K562 (cell line): ENCODE measurements at regions not wholly inside any gene's neighbourhood (a gene's known extent, or its start where the extent isn't known, plus 50 kb on each side); places are given as distances from the start of the nearest gene placed in this dataset.
"Not testable (repeated sequence)": the region's sequence is repeated elsewhere in the genome, so short reads cannot be mapped to it uniquely, and the experiment has no call there.

Source experiments
- ATAC-seq: fragments of 200-7000 bp; cut with Tn5 transposase; 3 replicates; pipeline ENCODE4 v1.9.1; 2020; ENCODE audit warnings: moderate library complexity
- BruUV-seq: library from RNA; stranded (reverse); fragments of 400-500 nt; replicated peaks from 2 replicates; lab custom pipeline; 2021; lab: Mats Ljungman, UMichigan
- CTCF ChIA-PET: fragments of 300-600 bp; formaldehyde crosslinking; extraction: SDS; loops from one replicate; lab custom pipeline; 2021; ENCODE audit warnings: low intra/inter-chr PET ratio; lab: Yijun Ruan, JAX
- POLR2A ChIA-PET: fragments of 300-600, 350-650 bp; sonication (Branson Sonifier 250); formaldehyde crosslinking; extraction: SDS; loops from one replicate; lab custom pipeline; 2021; ENCODE audit warnings: antibody characterized with exemption, inconsistent platforms; lab: Yijun Ruan, JAX
- DNase-seq, 4 experiments: peaks; one replicate each; pipeline versions ENCODE4 v3.0.0 to v3.0.0-alpha.2; 2011 to 2018; ENCODE audit warnings: low spot score in 3 of 4, mixed read lengths in 3 of 4; ENCODE audit errors: extremely low read depth in 1 of 4
- FAIRE-seq: peaks from 2 replicates; lab custom pipeline; 2011; peaks lifted over from hg19 to GRCh38; lab: Jason Lieb, UNC
- H2AFZ ChIP-seq: 2 replicates; pipeline ENCODE4 v1.6.0; 2011; ENCODE audit warnings: low read depth, low read length, control low read depth, inconsistent platforms
- H3K27ac ChIP-seq: fragments of 200-600 bp; 3 replicates; pipeline ENCODE4 v1.8.0; 2011; ENCODE audit warnings: low read depth, mild to moderate bottlenecking, control low read depth, inconsistent platforms, low read length, moderate library complexity, mixed read lengths; ENCODE audit errors: extremely low read depth
- H3K27me3 ChIP-seq, 2 experiments: fragments of 300-600 bp in 1 of 2; 2 replicates in 1 of 2; 3 replicates in 1 of 2; pipeline versions ENCODE4 v1.6.0 to v1.8.0; 2011; ENCODE audit warnings: inconsistent platforms in 2 of 2, low read length in 2 of 2, mild to moderate bottlenecking in 1 of 2, mixed read lengths in 1 of 2, moderate library complexity in 1 of 2; ENCODE audit not compliant: control insufficient read depth in 2 of 2, insufficient read depth in 2 of 2
- H3K36me3 ChIP-seq: fragments of 300-600 bp; 3 replicates; pipeline ENCODE4 v1.8.0; 2011; ENCODE audit warnings: mild to moderate bottlenecking, low read length, inconsistent platforms; ENCODE audit not compliant: control insufficient read depth, insufficient read depth
- H3K4me1 ChIP-seq, 2 experiments: fragments of 200-600 bp in 1 of 2; replicated peaks in 1 of 2; 2 replicates in 1 of 2; 3 replicates in 1 of 2; pipeline versions ENCODE4 v1.5.1 to v1.8.0; 2011; ENCODE audit warnings: inconsistent platforms in 2 of 2, low read length in 2 of 2, mild to moderate bottlenecking in 1 of 2, mixed read lengths in 1 of 2, moderate library complexity in 1 of 2; ENCODE audit not compliant: control insufficient read depth in 2 of 2, insufficient read depth in 2 of 2
- H3K4me2 ChIP-seq: 2 replicates; pipeline ENCODE4 v1.6.1; 2011; ENCODE audit warnings: low read length, control low read depth, inconsistent platforms, mixed read lengths; ENCODE audit not compliant: insufficient read depth
- H3K4me3 ChIP-seq: fragments of 200-600 bp; sonication (generic), shearing (Covaris generic); 2 replicates; pipeline ENCODE4 v1.5.1; 2016; ENCODE audit warnings: control low read depth, inconsistent platforms
- H3K79me2 ChIP-seq: fragments of 200-600 bp; 3 replicates; pipeline ENCODE4 v1.8.0; 2011; ENCODE audit warnings: low read length, inconsistent platforms; ENCODE audit not compliant: control insufficient read depth, insufficient read depth
- H3K9ac ChIP-seq, 2 experiments: 2 replicates each; pipeline versions ENCODE4 v1.6.0 to v1.6.1; 2011; ENCODE audit warnings: low read depth in 2 of 2, low read length in 2 of 2, control low read depth in 1 of 2, inconsistent platforms in 1 of 2, mild to moderate bottlenecking in 1 of 2, mixed read lengths in 1 of 2; ENCODE audit not compliant: insufficient read depth in 1 of 2
- H3K9me1 ChIP-seq: one replicate; pipeline ENCODE4 v1.6.0; 2011; ENCODE audit warnings: inconsistent platforms, mild to moderate bottlenecking, low read length, moderate library complexity; ENCODE audit not compliant: control insufficient read depth, insufficient read depth
- H3K9me3 ChIP-seq: replicated peaks from 2 replicates; pipeline ENCODE4 v1.5.1; 2011; ENCODE audit warnings: low read depth, low read length, inconsistent platforms; ENCODE audit not compliant: control insufficient read depth, insufficient read depth
- H4K20me1 ChIP-seq: replicated peaks from 2 replicates; pipeline ENCODE4 v1.6.1; 2011; ENCODE audit warnings: low read length, inconsistent platforms, mixed read lengths; ENCODE audit not compliant: control insufficient read depth, insufficient read depth
- ARID2 ChIP-seq: fragments of 450-650 bp; IDR thresholded peaks from 2 replicates; pipeline ENCODE4 v1.6.1; 2017; ENCODE audit warnings: antibody characterized with exemption, mild to moderate bottlenecking
- ERF ChIP-seq: fragments of 450-650 bp; formaldehyde crosslinking; IDR thresholded peaks from 2 replicates; pipeline ENCODE4 v1.4.0; 2020; ENCODE audit warnings: mild to moderate bottlenecking, mixed read lengths
- ETS2 ChIP-seq: IDR thresholded peaks from 2 replicates; pipeline ENCODE4 v1.6.1; 2016; ENCODE audit warnings: borderline replicate concordance, missing genetic modification characterization, mild to moderate bottlenecking, moderate library complexity, missing compliant biosample characterization; ENCODE audit not compliant: poor library complexity, severe bottlenecking
- IFI16 ChIP-seq: fragments of 250-450 bp; sonication (Bioruptor Pico); IDR thresholded peaks from 2 replicates; pipeline ENCODE4 v2.1.2; 2022; ENCODE audit warnings: mild to moderate bottlenecking, inconsistent platforms
- ZNF699 ChIP-seq: fragments of 250-450 bp; sonication (Bioruptor Pico); IDR thresholded peaks from 2 replicates; pipeline ENCODE4 v1.8.0; 2021; ENCODE audit warnings: mild to moderate bottlenecking, moderate library complexity; ENCODE audit not compliant: insufficient replicate concordance
- ZNF79 ChIP-seq: fragments of 250-450 bp; sonication (Bioruptor Pico); IDR thresholded peaks from 2 replicates; pipeline ENCODE4 v1.4.0; 2020; ENCODE audit warnings: low read depth, mild to moderate bottlenecking, moderate library complexity
- in situ Hi-C: fragments of 300-500 bp; cut with MboI; formaldehyde crosslinking; loops from 4 replicates; pipeline ENCODE4 v1.15.0; 2018; ENCODE audit warnings: inconsistent platforms, mixed read lengths
- intact Hi-C: fragments of 100-400 bp; cut with micrococcal nuclease; formaldehyde crosslinking; loops from 2 replicates; pipeline ENCODE4 v1.14.2; 2022

- TF ChIP-seq ZNF79 = no peak
- no peak for TF ChIP-seq IFI16 (CRISPR knock-in tag)
- no peak for TF ChIP-seq ERF (CRISPR knock-in tag)
- TF ChIP-seq ARID2 = no peak
- no peak for TF ChIP-seq ZNF699 (CRISPR knock-in tag)
- TF ChIP-seq ETS2 (tag) = no peak
Measured at GRCh38 chr20:16828666-16829305, 80.6 kb downstream of the OTOR start (continued).

- H3K9ac ChIP-seq, H3K4me2 ChIP-seq, CTCF ChIA-PET, BruUV-seq, in situ Hi-C loops, H3K36me3 ChIP-seq, H3K9me1 ChIP-seq, H3K27ac ChIP-seq, H3K4me1 ChIP-seq, FAIRE-seq, DNase-seq, H3K9me3 ChIP-seq, H3K4me3 ChIP-seq, H4K20me1 ChIP-seq, ATAC-seq, H2AFZ ChIP-seq, H3K79me2 ChIP-seq, POLR2A ChIA-PET, H3K27me3 ChIP-seq, intact Hi-C loops: not testable (repeated sequence)
Measured at GRCh38 chr20:16835690-16836089, 87.5 kb downstream of the OTOR start.
